H1 (cell line): ENCODE measurements at regions not wholly inside any gene's neighbourhood (a gene's known extent, or its start where the extent isn't known, plus 50 kb on each side); places are given as distances from the start of the nearest gene placed in this dataset.
"Not testable (repeated sequence)": the region's sequence is repeated elsewhere in the genome, so short reads cannot be mapped to it uniquely, and the experiment has no call there.

Experiments used
- CTCF ChIA-PET: fragments of 300-600 bp; sonication (Branson Sonifier 250); formaldehyde crosslinking; loops from one replicate; lab custom pipeline; 2021; ENCODE audit not compliant: partially characterized antibody; lab: Charles Lee
- POLR2A ChIA-PET: fragments of 300-600 bp; sonication (Branson Sonifier 250); formaldehyde crosslinking; loops from one replicate; lab custom pipeline; 2021; ENCODE audit warnings: inconsistent platforms; ENCODE audit not compliant: partially characterized antibody; lab: Charles Lee
- DNase-seq, 2 experiments: peaks; one replicate each; pipeline versions ENCODE4 v3.0.0 to v3.0.0-alpha.2; 2010 to 2022; ENCODE audit warnings: low spot score in 2 of 2, low read depth in 1 of 2, mixed read lengths in 1 of 2
- FAIRE-seq: peaks from 2 replicates; lab custom pipeline; 2011; peaks lifted over from hg19 to GRCh38; lab: Jason Lieb, UNC
- H2AFZ ChIP-seq: 2 replicates; pipeline ENCODE4 v1.8.1; 2012; ENCODE audit warnings: low read length, inconsistent platforms
- H2AK5ac ChIP-seq: 2 replicates; pipeline ENCODE4 v1.6.1; 2013; ENCODE audit warnings: low read depth, low read length
- H2BK120ac ChIP-seq: replicated peaks from 2 replicates; pipeline ENCODE3; 2013; ENCODE audit warnings: low read depth, low read length, inconsistent platforms
- H2BK12ac ChIP-seq: 2 replicates; pipeline ENCODE4 v1.6.1; 2013; ENCODE audit warnings: low read depth, low read length
- H2BK15ac ChIP-seq: 2 replicates; pipeline ENCODE4 v1.6.1; 2013; ENCODE audit warnings: low read length
- H2BK20ac ChIP-seq: 2 replicates; pipeline ENCODE4 v1.6.1; 2013; ENCODE audit warnings: low read length
- H2BK5ac ChIP-seq: 2 replicates; pipeline ENCODE4 v1.6.1; 2013; ENCODE audit warnings: low read depth, low read length
- H3K14ac ChIP-seq: 2 replicates; pipeline ENCODE4 v1.6.1; 2013; ENCODE audit warnings: inconsistent platforms; ENCODE audit not compliant: insufficient read length
- H3K18ac ChIP-seq: 2 replicates; pipeline ENCODE4 v1.6.1; 2013; ENCODE audit warnings: low read length; ENCODE audit errors: extremely low read depth
- H3K23ac ChIP-seq: 2 replicates; pipeline ENCODE4 v1.6.1; 2013; ENCODE audit warnings: inconsistent platforms; ENCODE audit not compliant: insufficient read length
- H3K23me2 ChIP-seq: 2 replicates; pipeline ENCODE4 v1.6.1; 2013; ENCODE audit warnings: low read depth, low read length
- H3K27ac ChIP-seq: 2 replicates; pipeline ENCODE4 v1.6.1; 2011; ENCODE audit warnings: low read depth, low read length, inconsistent platforms
- H3K27me3 ChIP-seq, 4 experiments: replicated peaks in 1 of 4; 1 replicate in 1 of 4; 2 replicates in 3 of 4; pipeline versions ENCODE4 v1.6.1 to v1.8.1; 2011 to 2013; ENCODE audit warnings: low read length in 3 of 4, mild to moderate bottlenecking in 3 of 4, inconsistent platforms in 2 of 4, mixed read lengths in 2 of 4, moderate library complexity in 1 of 4; ENCODE audit not compliant: control insufficient read depth in 3 of 4, insufficient read depth in 3 of 4; ENCODE audit errors: extremely low read depth in 1 of 4
- H3K36me3 ChIP-seq, 4 experiments: 2 replicates each; pipeline versions ENCODE4 v1.6.1 to v1.8.1; 2011 to 2013; ENCODE audit warnings: mild to moderate bottlenecking in 4 of 4, low read length in 3 of 4, moderate library complexity in 2 of 4, control low read depth in 1 of 4, inconsistent platforms in 1 of 4; ENCODE audit not compliant: insufficient read depth in 4 of 4, control insufficient read depth in 2 of 4
- H3K4ac ChIP-seq: replicated peaks from 2 replicates; pipeline ENCODE3; 2013; ENCODE audit warnings: low read length, low read depth, mixed read lengths, inconsistent platforms; ENCODE audit not compliant: insufficient read length
- H3K4me1 ChIP-seq, 4 experiments: replicated peaks in 1 of 4; 1 replicate in 1 of 4; 2 replicates in 3 of 4; pipeline versions ENCODE4 v1.6.1 to v1.8.1; 2011 to 2013; ENCODE audit warnings: low read length in 3 of 4, inconsistent platforms in 2 of 4, mixed read lengths in 1 of 4; ENCODE audit not compliant: insufficient read depth in 4 of 4, control insufficient read depth in 3 of 4
- H3K4me2 ChIP-seq, 2 experiments: 2 replicates each; pipeline versions ENCODE4 v1.6.1 to v1.8.1; 2011 to 2013; ENCODE audit warnings: low read depth in 2 of 2, low read length in 2 of 2, control low read depth in 1 of 2, inconsistent platforms in 1 of 2, mild to moderate bottlenecking in 1 of 2; ENCODE audit not compliant: insufficient read depth in 1 of 2
- H3K4me3 ChIP-seq, 4 experiments: fragments of 200-600, 300-600 bp in 1 of 4; sonication (generic), shearing (Covaris generic), sonication (Bioruptor Twin) in 1 of 4; 2 replicates each; pipeline versions ENCODE4 v1.5.1 to v1.8.1; 2011 to 2016; ENCODE audit warnings: low read length in 4 of 4, low read depth in 3 of 4, control low read depth in 2 of 4, inconsistent platforms in 2 of 4, mild to moderate bottlenecking in 2 of 4, mixed read lengths in 1 of 4, moderate library complexity in 1 of 4; ENCODE audit not compliant: insufficient read depth in 2 of 4; ENCODE audit errors: extremely low read depth in 1 of 4
- H3K56ac ChIP-seq: replicated peaks from 2 replicates; pipeline ENCODE3; 2013; ENCODE audit warnings: low read depth, mild to moderate bottlenecking, mixed read lengths, low read length, inconsistent platforms; ENCODE audit not compliant: insufficient read length
- H3K79me1 ChIP-seq: 2 replicates; pipeline ENCODE4 v1.6.1; 2013; ENCODE audit warnings: low read depth, low read length, control low read depth
- H3K79me2 ChIP-seq, 2 experiments: 2 replicates each; pipeline versions ENCODE4 v1.6.1 to v1.8.1; 2012 to 2013; ENCODE audit warnings: low read length in 2 of 2, mild to moderate bottlenecking in 2 of 2, inconsistent platforms in 1 of 2; ENCODE audit not compliant: insufficient read depth in 2 of 2, control insufficient read depth in 1 of 2
- H3K9ac ChIP-seq, 4 experiments: replicated peaks in 1 of 4; 1 replicate in 1 of 4; 2 replicates in 3 of 4; pipeline versions ENCODE4 v1.6.1 to v1.8.1; 2011 to 2013; ENCODE audit warnings: low read depth in 3 of 4, low read length in 3 of 4, control low read depth in 2 of 4, mild to moderate bottlenecking in 2 of 4, moderate library complexity in 2 of 4, inconsistent platforms in 1 of 4; ENCODE audit errors: extremely low read depth in 1 of 4
- H3K9me3 ChIP-seq, 2 experiments: 2 replicates each; pipeline versions ENCODE4 v1.6.1 to v1.8.1; 2012 to 2013; ENCODE audit warnings: mild to moderate bottlenecking in 2 of 2, moderate library complexity in 2 of 2, control low read depth in 1 of 2, inconsistent platforms in 1 of 2, low read depth in 1 of 2, low read length in 1 of 2, mixed read lengths in 1 of 2; ENCODE audit not compliant: insufficient read depth in 2 of 2
- H4K20me1 ChIP-seq, 2 experiments: replicated peaks in 1 of 2; 2 replicates each; pipeline versions ENCODE3 to v1.8.1; 2011 to 2013; ENCODE audit warnings: inconsistent platforms in 2 of 2, low read length in 2 of 2, mild to moderate bottlenecking in 1 of 2; ENCODE audit not compliant: insufficient read depth in 2 of 2, control insufficient read depth in 1 of 2
- H4K5ac ChIP-seq: 2 replicates; pipeline ENCODE4 v1.6.1; 2013; ENCODE audit warnings: low read length, low read depth, mixed read lengths, inconsistent platforms; ENCODE audit not compliant: insufficient read length
- H4K8ac ChIP-seq: 2 replicates; pipeline ENCODE4 v1.8.0; 2013; ENCODE audit warnings: mild to moderate bottlenecking, moderate library complexity, low read length, inconsistent platforms; ENCODE audit not compliant: insufficient read depth; ENCODE audit errors: extremely low read depth
- H4K91ac ChIP-seq: replicated peaks from 2 replicates; pipeline ENCODE3; 2013; ENCODE audit warnings: low read length, mixed read lengths, inconsistent platforms; ENCODE audit not compliant: insufficient read length
- CTBP2 ChIP-seq: IDR thresholded peaks from 2 replicates; pipeline ENCODE4 v1.7.0; 2011; ENCODE audit warnings: borderline replicate concordance, mild to moderate bottlenecking, moderate library complexity, mixed read lengths, low read length; ENCODE audit not compliant: insufficient read depth, insufficient read length
- WGBS, 2 experiments: shearing (Covaris generic) in 1 of 2; methylation state at CpG; one replicate each; pipeline versions ENCODE4 v1.1.6 to v1.1.7; 2013 to 2015; ENCODE audit warnings: low lambda C conversion rate in 2 of 2, mixed read lengths in 2 of 2, inconsistent platforms in 1 of 2, low coverage in 1 of 2, missing lambda C conversion rate in 1 of 2; ENCODE audit not compliant: insufficient replicate concordance in 2 of 2, insufficient coverage in 1 of 2, insufficient read length in 1 of 2; ENCODE audit errors: extremely low coverage in 1 of 2, missing lambda C conversion rate in 1 of 2; 5-methylcytosine and 5-hydroxymethylcytosine counted together

DNA sequence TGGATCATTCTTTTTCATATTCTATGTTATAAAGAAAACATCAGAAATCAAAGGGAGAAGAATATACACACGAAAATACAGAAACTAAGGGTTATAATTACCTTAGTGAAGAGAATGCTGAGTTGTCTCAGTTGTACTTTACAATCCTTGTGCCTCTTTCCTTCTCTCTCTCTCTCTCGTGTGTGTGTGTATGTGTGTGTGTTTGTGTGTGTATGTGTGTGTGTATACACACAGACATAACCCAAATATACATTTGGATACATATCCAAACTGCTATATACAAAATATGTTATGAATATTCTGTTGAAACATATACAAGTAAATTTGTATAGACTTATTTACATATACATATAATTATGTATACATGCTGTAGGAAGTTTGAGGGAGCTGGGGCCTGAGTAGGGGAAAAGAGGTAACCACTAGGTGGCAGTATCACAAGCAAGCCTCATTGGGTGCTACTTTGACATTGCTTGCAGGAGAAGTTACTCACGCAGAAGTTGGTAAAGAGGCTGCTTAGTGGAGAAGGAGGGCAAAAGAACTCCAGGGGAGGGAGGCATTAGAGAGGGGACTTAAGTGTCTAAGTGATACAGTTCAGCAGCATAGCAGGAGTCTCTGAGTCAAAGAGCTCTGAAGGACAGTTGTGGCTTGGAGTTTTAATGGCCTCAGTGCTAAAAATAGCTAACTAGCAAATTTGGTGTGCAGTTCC lies 465.1 kb upstream of the PCDH20 start (continued):
- no peak for TF ChIP-seq CTBP2

DNA sequence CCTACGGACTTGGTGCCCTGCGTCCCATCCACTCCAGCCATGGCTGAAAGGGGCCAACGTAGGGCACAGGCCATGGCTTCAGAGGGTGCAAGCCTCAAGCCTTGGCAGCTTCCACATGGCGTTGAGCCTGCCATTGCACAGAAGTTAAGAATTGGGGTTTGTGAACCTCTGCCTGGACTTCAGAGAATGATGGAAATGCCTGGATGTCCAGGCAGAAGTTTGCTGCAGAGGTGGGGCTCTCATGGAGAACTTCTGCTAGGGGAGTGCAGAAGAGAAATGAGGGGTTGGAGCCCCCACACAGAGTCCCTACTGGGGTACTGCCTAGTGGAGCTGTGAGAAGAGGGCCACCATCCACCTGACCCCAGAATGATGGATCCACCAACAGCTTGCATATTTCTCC lies 462.9 kb upstream of the PCDH20 start:
- H3K56ac ChIP-seq, H3K4me2 ChIP-seq, H4K8ac ChIP-seq, POLR2A ChIA-PET, H3K36me3 ChIP-seq, FAIRE-seq, DNase-seq, H2BK5ac ChIP-seq, H3K18ac ChIP-seq, H3K4me1 ChIP-seq, H2BK12ac ChIP-seq, H3K23me2 ChIP-seq, H3K27me3 ChIP-seq, H3K23ac ChIP-seq, H3K14ac ChIP-seq, H3K27ac ChIP-seq, H4K91ac ChIP-seq, H2BK15ac ChIP-seq, H4K20me1 ChIP-seq, H3K9ac ChIP-seq, H2AFZ ChIP-seq, H2BK20ac ChIP-seq, H2AK5ac ChIP-seq, H2BK120ac ChIP-seq, H3K4ac ChIP-seq, H3K79me2 ChIP-seq, H3K79me1 ChIP-seq, H3K4me3 ChIP-seq, H4K5ac ChIP-seq: not testable (repeated sequence)
- CTCF ChIA-PET, result interaction anchor here (1.0 to 1.2 kb wide), 2 partner anchors 10 to 49 kb away, joined by 3 read pairs; no protein-coding TSS in a partner anchor
- H3K9me3 ChIP-seq, result peaks cover 24 to 27% of the 10 kb centered on the region in 2 experiments
- 95% methylated on average over 4 of the region's 4 CpGs; no CpG with 5 or more reads in 1 of the 2 experiments for WGBS, 2 experiments
